Gastroesophageal sphincter (tissue), 4 donors: ENCODE measurements at regions not wholly inside any gene's neighbourhood (a gene's known extent, or its start where the extent isn't known, plus 50 kb on each side); places are given as distances from the start of the nearest gene placed in this dataset.

Experiments used
- ATAC-seq: fragments of 150-250 bp; one replicate; pipeline ENCODE4 v1.9.1; 2016; ENCODE audit warnings: mild to moderate bottlenecking, moderate library complexity
- H3K27ac ChIP-seq, 4 donors: fragments of 200-600 bp; sonication (generic) in 3 of 4; 1 replicate in 3 of 4; 2 replicates in 1 of 4; pipeline ENCODE4 v1.5.1; 2016 to 2019
- H3K27me3 ChIP-seq: fragments of 200-600 bp; sonication (generic); one replicate; pipeline ENCODE4 v1.5.1; 2019
- H3K36me3 ChIP-seq, 2 donors: fragments of 200-600 bp; sonication (generic); one replicate each; pipeline ENCODE4 v1.5.1; 2019; ENCODE audit warnings: control low read depth in 1 of 2
- H3K4me1 ChIP-seq, 3 donors: fragments of 200-600 bp; sonication (generic); 1 replicate in 2 of 3; 2 replicates in 1 of 3; pipeline ENCODE4 v1.5.1; 2016 to 2019; ENCODE audit warnings: control low read depth in 2 of 3
- H3K4me3 ChIP-seq, 2 donors: fragments of 200-600 bp; sonication (generic); one replicate each; pipeline ENCODE4 v1.5.1; 2019; ENCODE audit warnings: mild to moderate bottlenecking in 1 of 2, moderate library complexity in 1 of 2
- H3K9me3 ChIP-seq, 3 donors: fragments of 200-600 bp; sonication (generic); one replicate each; pipeline ENCODE4 v1.5.1; 2017 to 2019; ENCODE audit warnings: control low read depth in 2 of 3
- CTCF ChIP-seq, 4 experiments: fragments of 200-600 bp in 2 of 4; fragments of 450-650 bp in 2 of 4; sonication (generic) in 1 of 4; IDR thresholded peaks; one replicate each; pipeline ENCODE4 v1.5.1; 2017 to 2019; ENCODE audit warnings: antibody characterized with exemption in 4 of 4, mild to moderate bottlenecking in 2 of 4, moderate library complexity in 2 of 4
- EP300 ChIP-seq: sonication (generic); formaldehyde crosslinking; IDR thresholded peaks from one replicate; pipeline ENCODE4 v1.6.1; 2017; ENCODE audit warnings: antibody characterized with exemption, mild to moderate bottlenecking
- POLR2A ChIP-seq, 2 donors: fragments of 450-650 bp; IDR thresholded peaks; one replicate each; pipeline ENCODE4 v1.6.1; 2017; ENCODE audit warnings: antibody characterized with exemption in 2 of 2, mild to moderate bottlenecking in 2 of 2, moderate library complexity in 1 of 2
- POLR2AphosphoS5 ChIP-seq: sonication (generic); formaldehyde crosslinking; IDR thresholded peaks from one replicate; pipeline ENCODE4 v1.6.1; 2017; ENCODE audit warnings: antibody characterized with exemption
- WGBS, 2 donors: methylation state at CpG; one replicate each; pipeline ENCODE4 v1.1.5; 2018; ENCODE audit warnings: low coverage in 1 of 2; 5-methylcytosine and 5-hydroxymethylcytosine counted together

- peaks cover 0 to 5% (median 0%) of the 10 kb centered on the region in 3 donors for H3K9me3 ChIP-seq
- no peak overlapping the region for H3K27ac ChIP-seq
- no peak overlapping the region for H3K4me3 ChIP-seq
- ATAC-seq: no peak
- 93 to 98% methylated on average over 3 to 6 of the region's 10 CpGs for WGBS, 2 donors
- H3K36me3 ChIP-seq: peaks cover 0 to 26% of the 10 kb centered on the region in 2 donors
- no peaks in the 10 kb centered on the region for H3K27me3 ChIP-seq
- no peaks in the 10 kb centered on the region for H3K4me1 ChIP-seq
- TF ChIP-seq POLR2AphosphoS5: no peak
- no peak for TF ChIP-seq POLR2A (IDR thresholded peaks at IDR 0.05)
- no peak for TF ChIP-seq EP300
Observed at GRCh38 chr7:139159900-139160675, 50.6 kb upstream of the ZC3HAV1 start.

DNA sequence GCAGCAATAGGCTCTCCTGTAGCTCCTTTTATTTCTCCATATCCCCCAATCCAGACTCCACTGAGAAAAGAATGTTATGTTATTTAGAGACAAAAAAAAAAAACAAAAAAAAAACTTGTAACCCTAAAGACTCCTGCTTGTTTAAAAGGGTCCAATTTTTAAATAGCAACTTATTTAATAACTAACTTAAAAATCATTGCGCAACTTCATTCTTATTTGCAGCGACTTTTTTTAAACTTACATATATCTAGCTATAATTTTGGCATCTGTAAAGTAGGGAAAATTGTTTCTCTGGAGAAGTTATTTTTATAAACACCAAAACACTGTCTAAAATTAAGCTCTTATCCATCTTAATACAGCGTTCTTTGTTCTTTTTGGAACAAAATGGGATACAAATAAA lies 59.0 kb upstream of the ZC3HAV1 start:
- Histone ChIP-seq H3K36me3 (peaks cover 0 to 30% of the 10 kb centered on the region in 2 donors), H3K27ac (no peak overlapping the region), H3K4me3 (no peak overlapping the region), H3K9me3 (no peaks in the 10 kb centered on the region), H3K4me1 (no peaks in the 10 kb centered on the region), H3K27me3 (no peaks in the 10 kb centered on the region)
- 78 to 85% methylated on average over 3 of the region's 3 CpGs for WGBS, 2 donors
- no peak for TF ChIP-seq CTCF (IDR thresholded peaks at IDR 0.05)
- no peak for TF ChIP-seq EP300
- TF ChIP-seq POLR2A (IDR thresholded peaks at IDR 0.05): no peak
- TF ChIP-seq POLR2AphosphoS5: no peak
- ATAC-seq: no peak

DNA sequence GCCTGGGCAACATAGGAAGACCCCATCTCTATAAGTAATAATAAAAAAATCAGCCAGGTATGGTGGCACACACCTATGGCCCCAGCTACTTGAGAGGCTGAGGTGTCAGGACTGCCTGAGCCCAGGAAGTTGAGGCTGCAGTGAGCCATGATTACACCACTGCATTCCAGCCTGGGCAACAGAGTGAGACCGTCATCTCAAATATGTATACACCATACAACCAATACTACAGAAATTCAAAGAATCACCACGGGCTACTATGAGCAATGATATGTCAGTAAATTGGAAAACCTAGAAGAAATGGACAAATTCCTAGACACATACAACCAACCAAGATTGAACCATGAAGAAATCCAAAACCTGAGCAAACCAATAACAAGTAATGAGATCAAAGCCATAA lies 60.3 kb upstream of the ZC3HAV1 start:
- H3K9me3 ChIP-seq: no peaks in the 10 kb centered on the region
- H3K36me3 ChIP-seq: peaks cover 0 to 30% of the 10 kb centered on the region in 2 donors
- ATAC-seq: no peak
- H3K4me3 ChIP-seq: no peak overlapping the region
- 76 to 100% methylated on average over 2 of the region's 2 CpGs for WGBS, 2 donors
- no peaks in the 10 kb centered on the region for H3K27me3 ChIP-seq
- TF ChIP-seq POLR2AphosphoS5 (no peak), CTCF (IDR thresholded peaks at IDR 0.05) (no peak), EP300 (no peak), POLR2A (IDR thresholded peaks at IDR 0.05) (no peak)
- no peaks in the 10 kb centered on the region for H3K4me1 ChIP-seq
- H3K27ac ChIP-seq: no peak overlapping the region

GRCh38 chr7:139172775-139173174 lies 58.3 kb upstream of the UBN2 start:
- 84 to 90% methylated on average over 4 to 7 of the region's 7 CpGs for WGBS, 2 donors
- Histone ChIP-seq H3K4me3 (no peak overlapping the region), H3K27ac (no peak overlapping the region), H3K36me3 (peaks cover 0 to 23% of the 10 kb centered on the region in 2 donors), H3K4me1 (no peaks in the 10 kb centered on the region), H3K27me3 (no peaks in the 10 kb centered on the region), H3K9me3 (no peaks in the 10 kb centered on the region)
- no peak for ATAC-seq
- TF ChIP-seq CTCF (IDR thresholded peaks at IDR 0.05) (no peak), POLR2AphosphoS5 (no peak), POLR2A (IDR thresholded peaks at IDR 0.05) (no peak), EP300 (no peak)

GRCh38 chr7:139177696-139178095 lies 53.3 kb upstream of the UBN2 start:
- no peak overlapping the region for H3K27ac ChIP-seq
- H3K4me1 ChIP-seq: no peaks in the 10 kb centered on the region
- H3K4me3 ChIP-seq: no peak overlapping the region
- peaks cover 0 to 36% of the 10 kb centered on the region in 2 donors for H3K36me3 ChIP-seq
- WGBS, 2 donors: 90 to 93% methylated on average over 3 of the region's 3 CpGs
- no peak for ATAC-seq
- TF ChIP-seq CTCF (IDR thresholded peaks at IDR 0.05) (no peak), EP300 (no peak), POLR2A (IDR thresholded peaks at IDR 0.05) (no peak), POLR2AphosphoS5 (no peak)
- H3K9me3 ChIP-seq: no peaks in the 10 kb centered on the region
- no peaks in the 10 kb centered on the region for H3K27me3 ChIP-seq
